H9 (cell line): ENCODE measurements at regions not wholly inside any gene's neighbourhood (a gene's known extent, or its start where the extent isn't known, plus 50 kb on each side); places are given as distances from the start of the nearest gene placed in this dataset.
A peak's percentile ranks its signal among the peaks of the same experiment; 100 is the strongest.

ENCODE experiments used
- DNase-seq: peaks from one replicate; pipeline ENCODE4 v3.0.0-alpha.2; 2017
- H2AFZ ChIP-seq: one replicate; pipeline ENCODE4 v1.6.1; 2013; ENCODE audit warnings: mild to moderate bottlenecking, low read length, control low read depth, moderate library complexity
- H2AK5ac ChIP-seq: 2 replicates; pipeline ENCODE4 v1.6.1; 2013; ENCODE audit warnings: low read length, control low read depth, mixed read lengths; ENCODE audit not compliant: insufficient read length
- H2BK120ac ChIP-seq: one replicate; pipeline ENCODE4 v1.6.1; 2013; ENCODE audit warnings: low read depth, mild to moderate bottlenecking, low read length, control low read depth, inconsistent platforms; ENCODE audit not compliant: poor library complexity, severe bottlenecking
- H2BK12ac ChIP-seq: 2 replicates; pipeline ENCODE4 v1.6.1; 2013; ENCODE audit warnings: low read length, control low read depth, mixed read lengths, low read depth; ENCODE audit not compliant: insufficient read length
- H2BK15ac ChIP-seq: 2 replicates; pipeline ENCODE4 v1.6.1; 2013; ENCODE audit warnings: low read depth, low read length, control low read depth
- H2BK20ac ChIP-seq: one replicate; pipeline ENCODE4 v1.6.1; 2013; ENCODE audit warnings: low read depth, mild to moderate bottlenecking, low read length, control low read depth, inconsistent platforms; ENCODE audit not compliant: poor library complexity, severe bottlenecking
- H2BK5ac ChIP-seq: 2 replicates; pipeline ENCODE4 v1.6.1; 2013; ENCODE audit warnings: low read length, control low read depth, mixed read lengths; ENCODE audit not compliant: insufficient read length
- H3K14ac ChIP-seq: 2 replicates; pipeline ENCODE4 v1.6.1; 2013; ENCODE audit warnings: low read length, control low read depth; ENCODE audit not compliant: insufficient read depth
- H3K18ac ChIP-seq: 2 replicates; pipeline ENCODE4 v1.6.1; 2013; ENCODE audit warnings: low read depth, mild to moderate bottlenecking, mixed read lengths, low read length, control low read depth; ENCODE audit not compliant: insufficient read length
- H3K23ac ChIP-seq: 2 replicates; pipeline ENCODE4 v1.6.1; 2013; ENCODE audit warnings: low read length, control low read depth, mixed read lengths, low read depth; ENCODE audit not compliant: insufficient read length
- H3K23me2 ChIP-seq: 2 replicates; pipeline ENCODE4 v1.6.1; 2013; ENCODE audit warnings: low read depth, mild to moderate bottlenecking, mixed read lengths, low read length, control low read depth; ENCODE audit not compliant: insufficient read length, poor library complexity, severe bottlenecking
- H3K27ac ChIP-seq: 2 replicates; pipeline ENCODE4 v1.5.1; 2013; ENCODE audit warnings: low read length, control low read depth, mixed read lengths, low read depth; ENCODE audit not compliant: insufficient read length
- H3K27me3 ChIP-seq: 2 replicates; pipeline ENCODE4 v1.6.1; 2013; ENCODE audit warnings: low read length, control low read depth, inconsistent platforms; ENCODE audit not compliant: insufficient read depth
- H3K4ac ChIP-seq: 2 replicates; pipeline ENCODE4 v1.6.1; 2013; ENCODE audit warnings: low read depth, mild to moderate bottlenecking, control low read depth, inconsistent platforms, low read length, moderate library complexity
- H3K4me1 ChIP-seq: 2 replicates; pipeline ENCODE4 v1.6.1; 2013; ENCODE audit warnings: low read length, control low read depth, inconsistent platforms; ENCODE audit not compliant: insufficient read depth
- H3K4me2 ChIP-seq: 2 replicates; pipeline ENCODE4 v1.6.1; 2013; ENCODE audit warnings: low read length, control low read depth, mixed read lengths; ENCODE audit not compliant: insufficient read length, insufficient read depth
- H3K56ac ChIP-seq: 2 replicates; pipeline ENCODE4 v1.6.1; 2013; ENCODE audit warnings: low read depth, mild to moderate bottlenecking, mixed read lengths, low read length, control low read depth; ENCODE audit not compliant: insufficient read length
- H3K79me1 ChIP-seq: 2 replicates; pipeline ENCODE4 v1.6.1; 2013; ENCODE audit warnings: low read depth, mild to moderate bottlenecking, moderate library complexity, low read length, control low read depth, inconsistent platforms; ENCODE audit not compliant: insufficient read depth, poor library complexity, severe bottlenecking
- H3K79me2 ChIP-seq: 2 replicates; pipeline ENCODE4 v1.6.1; 2013; ENCODE audit warnings: low read length, control low read depth, inconsistent platforms; ENCODE audit not compliant: insufficient read depth
- H3K9ac ChIP-seq: 2 replicates; pipeline ENCODE4 v1.6.1; 2013; ENCODE audit warnings: low read length, control low read depth, mixed read lengths; ENCODE audit not compliant: insufficient read length; ENCODE audit errors: extremely low read depth
- H3K9me3 ChIP-seq: one replicate; pipeline ENCODE4 v1.6.1; 2013; ENCODE audit warnings: low read depth, low read length, inconsistent platforms; ENCODE audit not compliant: control insufficient read depth
- H3T11ph ChIP-seq: one replicate; pipeline ENCODE4 v1.6.1; 2013; ENCODE audit warnings: mild to moderate bottlenecking, low read length, control low read depth, inconsistent platforms
- H4K20me1 ChIP-seq: one replicate; pipeline ENCODE4 v1.6.1; 2013; ENCODE audit not compliant: control insufficient read depth, insufficient read length, insufficient read depth
- H4K5ac ChIP-seq: 2 replicates; pipeline ENCODE4 v1.6.1; 2013; ENCODE audit warnings: low read depth, mild to moderate bottlenecking, mixed read lengths, low read length, control low read depth; ENCODE audit not compliant: insufficient read length
- H4K8ac ChIP-seq: replicated peaks from 2 replicates; pipeline ENCODE4 v1.6.1; 2013; ENCODE audit warnings: low read length, control low read depth, mixed read lengths, low read depth; ENCODE audit not compliant: insufficient read length
- H4K91ac ChIP-seq: 2 replicates; pipeline ENCODE4 v1.6.1; 2013; ENCODE audit warnings: low read depth, mild to moderate bottlenecking, moderate library complexity, mixed read lengths, low read length, control low read depth; ENCODE audit not compliant: insufficient read length
- H3K27ac Mint-ChIP-seq, 3 experiments: 2 replicates in 2 of 3; 3 replicates in 1 of 3; pipeline ENCODE4 v1.8.0; 2020 to 2021; ENCODE audit warnings: mixed read lengths in 3 of 3, mild to moderate bottlenecking in 1 of 3, moderate library complexity in 1 of 3
- H3K27me3 Mint-ChIP-seq: 2 replicates; pipeline ENCODE4 v1.8.0; 2021; ENCODE audit warnings: low read depth, mild to moderate bottlenecking, moderate library complexity, mixed read lengths
- H3K36me3 Mint-ChIP-seq, 3 experiments: 2 replicates in 2 of 3; 3 replicates in 1 of 3; pipeline ENCODE4 v1.8.0; 2020 to 2021; ENCODE audit warnings: low read depth in 3 of 3, mixed read lengths in 3 of 3; ENCODE audit not compliant: insufficient read depth in 1 of 3
- H3K4me1 Mint-ChIP-seq, 2 experiments: 2 replicates each; pipeline ENCODE4 v1.8.0; 2020; ENCODE audit warnings: mixed read lengths in 2 of 2
- H3K4me3 Mint-ChIP-seq, 2 experiments: 2 replicates in 1 of 2; 3 replicates in 1 of 2; pipeline ENCODE4 v1.8.0; 2020 to 2021; ENCODE audit warnings: mild to moderate bottlenecking in 2 of 2, mixed read lengths in 2 of 2, moderate library complexity in 1 of 2
- H3K9me3 Mint-ChIP-seq, 2 experiments: 2 replicates in 1 of 2; 3 replicates in 1 of 2; pipeline ENCODE4 v1.8.0; 2020; ENCODE audit warnings: mild to moderate bottlenecking in 2 of 2, mixed read lengths in 2 of 2, moderate library complexity in 1 of 2
- WGBS: extraction: QIAGEN DNeasy Blood & Tissue Kit; methylation state at CpG from one replicate; pipeline ENCODE4 v1.1.7; 2013; ENCODE audit warnings: missing lambda C conversion rate, low lambda C conversion rate, mixed read lengths; ENCODE audit not compliant: insufficient read length; ENCODE audit errors: extremely low coverage; 5-methylcytosine and 5-hydroxymethylcytosine counted together
- TF ChIP-seq, protein P1 (sequence below): fragments of 200-600 bp; sonication (generic); conservative IDR thresholded peaks from 3 replicates; pipeline ENCODE4 v1.8.0; 2021; ENCODE audit warnings: antibody characterized with exemption, mild to moderate bottlenecking

DNA sequence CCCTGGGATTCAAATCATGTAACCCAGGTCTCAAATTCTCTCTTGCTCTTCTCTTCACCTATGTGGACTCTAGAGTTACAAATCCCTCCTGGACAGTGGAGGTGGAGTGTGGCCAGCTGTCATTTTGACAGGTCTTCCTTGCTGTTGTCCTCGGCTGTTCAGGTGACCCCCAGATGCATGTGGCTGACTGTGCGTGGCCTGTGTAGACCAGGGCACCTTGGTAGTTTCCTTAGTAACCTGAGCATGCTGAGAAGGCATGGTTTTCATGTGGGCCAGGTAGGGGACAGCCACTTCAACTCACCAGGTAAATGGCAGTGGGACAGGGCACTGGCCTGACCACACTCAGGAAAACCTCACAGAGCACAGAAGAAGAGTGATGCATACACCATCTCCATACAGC, 155.0 kb upstream of the TSHZ3 start:
- Histone ChIP-seq H3T11ph (no peak overlapping the region), H3K4ac (no peak overlapping the region), H2BK12ac (no peak overlapping the region), H3K4me1 (no peaks in the 10 kb centered on the region), H3K23me2 (no peaks in the 10 kb centered on the region), H2AFZ (no peak overlapping the region), H3K23ac (no peak overlapping the region), H3K79me1 (no peaks in the 10 kb centered on the region), H3K18ac (no peak overlapping the region), H3K4me2 (no peak overlapping the region), H4K8ac (no peak overlapping the region), H2BK120ac (no peak overlapping the region), H3K9ac (no peak overlapping the region), H4K91ac (no peak overlapping the region), H3K14ac (peak overlapping the region; percentile 37; the same call in 1 of the 2 replicates), H3K9me3 (no peaks in the 10 kb centered on the region), H4K20me1 (no peaks in the 10 kb centered on the region), H2BK15ac (no peak overlapping the region), H3K56ac (no peak overlapping the region), H3K27ac (no peak overlapping the region), H4K5ac (no peak overlapping the region), H2BK5ac (no peak overlapping the region), H3K27me3 (no peaks in the 10 kb centered on the region; the same call in 1 of the 2 replicates), H2BK20ac (no peak overlapping the region), H2AK5ac (no peak overlapping the region), H3K79me2 (no peaks in the 10 kb centered on the region)
- H3K27ac Mint-ChIP-seq: no peak overlapping the region
- WGBS: no CpG with 5 or more reads among the region's 2 CpGs
- no peak overlapping the region for H3K4me3 Mint-ChIP-seq
- H3K36me3 Mint-ChIP-seq: no peaks in the 10 kb centered on the region; a peak in 1 of 7 replicates
- DNase-seq: no peak
- no peaks in the 10 kb centered on the region; the same call in 1 of the 2 replicates for H3K27me3 Mint-ChIP-seq
- TF ChIP-seq, protein P1, sequence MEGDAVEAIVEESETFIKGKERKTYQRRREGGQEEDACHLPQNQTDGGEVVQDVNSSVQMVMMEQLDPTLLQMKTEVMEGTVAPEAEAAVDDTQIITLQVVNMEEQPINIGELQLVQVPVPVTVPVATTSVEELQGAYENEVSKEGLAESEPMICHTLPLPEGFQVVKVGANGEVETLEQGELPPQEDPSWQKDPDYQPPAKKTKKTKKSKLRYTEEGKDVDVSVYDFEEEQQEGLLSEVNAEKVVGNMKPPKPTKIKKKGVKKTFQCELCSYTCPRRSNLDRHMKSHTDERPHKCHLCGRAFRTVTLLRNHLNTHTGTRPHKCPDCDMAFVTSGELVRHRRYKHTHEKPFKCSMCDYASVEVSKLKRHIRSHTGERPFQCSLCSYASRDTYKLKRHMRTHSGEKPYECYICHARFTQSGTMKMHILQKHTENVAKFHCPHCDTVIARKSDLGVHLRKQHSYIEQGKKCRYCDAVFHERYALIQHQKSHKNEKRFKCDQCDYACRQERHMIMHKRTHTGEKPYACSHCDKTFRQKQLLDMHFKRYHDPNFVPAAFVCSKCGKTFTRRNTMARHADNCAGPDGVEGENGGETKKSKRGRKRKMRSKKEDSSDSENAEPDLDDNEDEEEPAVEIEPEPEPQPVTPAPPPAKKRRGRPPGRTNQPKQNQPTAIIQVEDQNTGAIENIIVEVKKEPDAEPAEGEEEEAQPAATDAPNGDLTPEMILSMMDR: no peak
- H3K9me3 Mint-ChIP-seq: no peaks in the 10 kb centered on the region; a peak in 1 of 5 replicates
- peaks cover 9 to 13% of the 10 kb centered on the region in 2 experiments for H3K4me1 Mint-ChIP-seq
